Body of pancreas (tissue), 4 donors: ENCODE measurements at regions not wholly inside any gene's neighbourhood (a gene's known extent, or its start where the extent isn't known, plus 50 kb on each side); places are given as distances from the start of the nearest gene placed in this dataset.

Source experiments
- ATAC-seq: fragments of 150-250 bp; one replicate; pipeline ENCODE4 v1.9.1; 2016
- DNase-seq, 4 donors: peaks; one replicate each; pipeline ENCODE4 v3.0.0-alpha.2; 2019
- H3K27ac ChIP-seq, 4 donors: fragments of 200-600 bp; sonication (generic); 1 replicate in 3 of 4; 2 replicates in 1 of 4; pipeline versions ENCODE4 v1.5.1 to v1.6.1; 2016 to 2019; ENCODE audit warnings: mild to moderate bottlenecking in 1 of 4, mixed read lengths in 1 of 4, moderate library complexity in 1 of 4
- H3K27me3 ChIP-seq, 2 donors: fragments of 200-600 bp; sonication (generic); one replicate each; pipeline ENCODE4 v1.6.0; 2016; ENCODE audit warnings: mild to moderate bottlenecking in 1 of 2
- H3K36me3 ChIP-seq, 2 donors: fragments of 200-600 bp; sonication (generic); replicated peaks in 1 of 2; 2 replicates each; pipeline ENCODE4 v1.5.1; 2016; ENCODE audit warnings: low read depth in 2 of 2; ENCODE audit not compliant: insufficient read depth in 1 of 2
- H3K4me1 ChIP-seq: fragments of 200-600 bp; sonication (generic); one replicate; pipeline ENCODE4 v1.6.0; 2016
- H3K4me3 ChIP-seq, 2 donors: fragments of 200-600 bp; sonication (generic); 1 replicate in 1 of 2; 2 replicates in 1 of 2; pipeline ENCODE4 v1.5.1; 2016 to 2019
- H3K9me3 ChIP-seq, 3 donors: fragments of 200-600 bp; sonication (generic); 1 replicate in 2 of 3; 2 replicates in 1 of 3; pipeline ENCODE4 v1.5.1; 2016
- POLR2A ChIP-seq, 3 donors: fragments of 450-650 bp; IDR thresholded peaks; one replicate each; pipeline ENCODE4 v1.6.1; 2016; ENCODE audit warnings: antibody characterized with exemption in 3 of 3, mild to moderate bottlenecking in 2 of 3
- WGBS, 2 donors: methylation state at CpG; one replicate each; pipeline ENCODE4 v1.1.5; 2017; 5-methylcytosine and 5-hydroxymethylcytosine counted together
- intact Hi-C: fragments of 100-400 bp; cut with DNase I; formaldehyde crosslinking; loops from one replicate; pipeline ENCODE4 v1.15.1; 2023
- TF ChIP-seq, protein P1 (sequence below), 7 experiments: fragments of 450-650 bp in 4 of 7; fragments of 200-600 bp in 3 of 7; sonication (generic) in 3 of 7; IDR thresholded peaks; one replicate each; pipeline ENCODE4 v1.5.1; 2016 to 2019; ENCODE audit warnings: antibody characterized with exemption in 7 of 7

DNA sequence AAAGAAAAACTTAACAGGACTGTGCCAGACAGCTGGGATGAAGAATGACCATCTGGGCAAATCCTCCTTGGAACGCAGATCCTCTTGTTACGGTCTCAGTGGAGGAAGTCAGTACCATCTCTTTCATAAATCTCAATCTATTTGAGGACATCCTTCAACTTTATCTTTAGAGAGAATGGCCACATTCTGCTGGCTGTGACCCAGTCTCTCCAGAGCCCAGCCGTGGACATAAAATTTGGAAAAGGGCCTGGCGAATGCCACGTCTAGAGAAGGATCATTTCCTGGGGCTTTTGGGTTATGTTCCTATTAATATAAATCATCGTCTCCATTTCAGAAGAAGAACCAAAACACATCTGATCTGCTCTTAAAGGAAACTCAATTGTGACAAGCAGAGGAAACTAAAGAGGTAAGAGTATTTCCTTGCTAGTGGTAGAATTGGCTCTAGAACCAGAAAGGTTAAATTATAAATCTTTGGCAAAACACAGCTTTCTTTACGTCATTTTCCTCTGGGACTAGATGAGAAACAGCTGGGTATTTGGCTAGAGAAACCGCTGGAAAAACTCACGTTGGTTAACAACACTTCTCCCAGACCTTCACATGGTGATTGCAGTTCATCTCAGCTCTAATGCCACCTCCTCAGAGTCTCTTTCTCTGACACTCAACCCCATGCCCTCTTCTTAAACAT, 164.7 kb downstream of the CHIC2 start:
- Histone ChIP-seq H3K27ac (no peak overlapping the region), H3K36me3 (no peaks in the 10 kb centered on the region), H3K9me3 (no peaks in the 10 kb centered on the region), H3K27me3 (no peaks in the 10 kb centered on the region), H3K4me3 (no peak overlapping the region), H3K4me1 (peaks cover 4% of the 10 kb centered on the region)
- TF ChIP-seq, protein P1, sequence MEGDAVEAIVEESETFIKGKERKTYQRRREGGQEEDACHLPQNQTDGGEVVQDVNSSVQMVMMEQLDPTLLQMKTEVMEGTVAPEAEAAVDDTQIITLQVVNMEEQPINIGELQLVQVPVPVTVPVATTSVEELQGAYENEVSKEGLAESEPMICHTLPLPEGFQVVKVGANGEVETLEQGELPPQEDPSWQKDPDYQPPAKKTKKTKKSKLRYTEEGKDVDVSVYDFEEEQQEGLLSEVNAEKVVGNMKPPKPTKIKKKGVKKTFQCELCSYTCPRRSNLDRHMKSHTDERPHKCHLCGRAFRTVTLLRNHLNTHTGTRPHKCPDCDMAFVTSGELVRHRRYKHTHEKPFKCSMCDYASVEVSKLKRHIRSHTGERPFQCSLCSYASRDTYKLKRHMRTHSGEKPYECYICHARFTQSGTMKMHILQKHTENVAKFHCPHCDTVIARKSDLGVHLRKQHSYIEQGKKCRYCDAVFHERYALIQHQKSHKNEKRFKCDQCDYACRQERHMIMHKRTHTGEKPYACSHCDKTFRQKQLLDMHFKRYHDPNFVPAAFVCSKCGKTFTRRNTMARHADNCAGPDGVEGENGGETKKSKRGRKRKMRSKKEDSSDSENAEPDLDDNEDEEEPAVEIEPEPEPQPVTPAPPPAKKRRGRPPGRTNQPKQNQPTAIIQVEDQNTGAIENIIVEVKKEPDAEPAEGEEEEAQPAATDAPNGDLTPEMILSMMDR (IDR thresholded peaks at IDR 0.05) = no peak
- TF ChIP-seq POLR2A (IDR thresholded peaks at IDR 0.05) = no peak
- intact Hi-C loops = no loop called here
- 60 to 61% methylated on average over 9 of the region's 9 CpGs for WGBS, 2 donors
- DNase-seq (no peak), ATAC-seq (no peak)

DNA sequence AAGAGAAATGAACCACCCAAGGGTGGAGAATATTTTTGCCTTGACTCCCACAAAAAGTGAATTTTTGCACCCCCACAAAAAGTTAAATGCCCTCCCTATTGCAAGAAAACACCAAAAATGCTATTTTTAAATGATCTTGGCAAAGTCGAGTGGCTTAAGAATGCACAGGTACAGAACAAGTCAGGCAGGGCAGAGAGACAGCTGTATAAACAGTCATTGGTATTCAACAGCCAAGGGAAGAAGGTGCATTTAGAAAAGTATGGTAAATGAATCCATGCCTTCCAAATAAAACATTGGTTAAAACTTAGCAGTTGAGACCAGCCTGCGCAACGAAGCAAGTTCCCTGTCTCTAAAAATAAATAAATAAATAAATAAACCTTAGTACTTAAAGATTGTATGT, 169.3 kb downstream of the CHIC2 start:
- no peaks in the 10 kb centered on the region for H3K36me3 ChIP-seq
- no peaks in the 10 kb centered on the region for H3K9me3 ChIP-seq
- no peak overlapping the region for H3K27ac ChIP-seq
- intact Hi-C loops = no loop called here
- 31 to 33% methylated on average over 3 of the region's 3 CpGs for WGBS, 2 donors
- DNase-seq = peak in 1 of 4 donors; percentile 16
- no peak for ATAC-seq
- H3K4me3 ChIP-seq = no peak overlapping the region
- TF ChIP-seq, protein P1 (IDR thresholded peaks at IDR 0.05) = no peak
- TF ChIP-seq POLR2A (IDR thresholded peaks at IDR 0.05) = no peak
- H3K27me3 ChIP-seq = no peaks in the 10 kb centered on the region
- H3K4me1 ChIP-seq = peaks cover 4% of the 10 kb centered on the region

DNA sequence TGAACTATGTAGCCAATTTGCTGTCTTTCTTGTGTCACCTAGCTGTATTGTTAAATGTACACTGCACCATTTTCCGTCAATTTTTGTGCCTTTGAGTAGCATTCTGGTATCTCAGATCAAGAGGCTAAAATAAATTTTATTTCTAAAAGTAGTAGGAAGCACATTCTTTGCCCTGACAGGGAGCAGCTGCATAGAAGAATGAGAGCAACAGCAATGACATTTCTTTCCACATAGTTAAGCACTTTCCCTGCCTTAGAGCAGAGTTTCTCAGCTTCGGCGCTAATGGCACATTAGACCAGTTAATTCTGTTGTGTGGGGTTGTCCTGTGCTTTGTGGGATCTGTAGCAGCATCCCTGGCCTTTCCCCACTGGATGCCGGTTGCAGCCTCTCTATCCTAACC, 173.9 kb downstream of the CHIC2 start:
- ATAC-seq = no peak
- H3K27ac ChIP-seq = no peak overlapping the region
- H3K4me3 ChIP-seq = no peak overlapping the region
- H3K9me3 ChIP-seq = no peaks in the 10 kb centered on the region
- TF ChIP-seq, protein P1 (IDR thresholded peaks at IDR 0.05) = no peak
- TF ChIP-seq POLR2A (IDR thresholded peaks at IDR 0.05) = no peak
- H3K27me3 ChIP-seq = no peaks in the 10 kb centered on the region
- no peak for DNase-seq
- H3K36me3 ChIP-seq = no peaks in the 10 kb centered on the region
- 76 to 88% methylated on average over 4 of the region's 4 CpGs for WGBS, 2 donors
- intact Hi-C loops = no loop called here
- peaks cover 8% of the 10 kb centered on the region for H3K4me1 ChIP-seq

DNA sequence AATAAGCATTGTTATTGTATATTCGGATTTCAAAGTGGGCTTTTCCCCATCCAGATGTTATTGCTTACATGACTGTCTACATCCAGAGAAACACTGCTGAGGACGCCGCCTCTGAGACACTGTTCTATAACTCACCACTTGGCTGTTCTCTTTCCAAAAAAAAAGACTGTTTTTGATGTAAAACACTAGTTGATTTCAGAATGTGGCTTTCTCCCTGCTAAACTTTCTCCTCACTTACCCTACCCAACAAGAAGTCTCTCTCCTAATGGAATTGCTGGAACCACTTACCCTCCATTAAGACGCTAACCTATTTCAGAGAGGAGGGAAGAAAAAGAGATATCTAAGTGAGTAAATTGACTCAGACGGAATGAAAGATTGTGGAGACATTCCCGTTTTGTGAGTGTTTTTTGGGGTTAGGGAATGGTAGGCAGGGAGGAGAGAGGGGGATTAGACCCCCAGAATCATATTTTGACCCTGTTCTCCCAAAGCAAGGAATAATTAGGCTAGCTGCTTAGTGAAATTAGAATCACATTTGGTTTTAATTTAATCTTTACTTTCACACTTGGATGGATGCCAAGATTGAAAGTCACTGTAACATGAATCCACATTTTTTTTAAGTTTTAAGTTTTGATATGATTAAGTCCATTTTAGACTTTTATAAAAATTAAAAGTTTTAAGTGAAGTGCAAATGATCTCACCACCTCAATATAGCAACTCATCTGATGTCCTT, 174.9 kb downstream of the CHIC2 start:
- TF ChIP-seq POLR2A (IDR thresholded peaks at IDR 0.05) = no peak
- TF ChIP-seq, protein P1 (IDR thresholded peaks at IDR 0.05) = no peak
- 73 to 74% methylated on average over 6 of the region's 6 CpGs for WGBS, 2 donors
- ATAC-seq (no peak), DNase-seq (no peak)
- H3K27me3 ChIP-seq = no peaks in the 10 kb centered on the region
- H3K36me3 ChIP-seq = no peaks in the 10 kb centered on the region
- H3K9me3 ChIP-seq = no peaks in the 10 kb centered on the region
- peaks cover 5% of the 10 kb centered on the region for H3K4me1 ChIP-seq
- intact Hi-C loops = no loop called here
- H3K27ac ChIP-seq = no peak overlapping the region
- H3K4me3 ChIP-seq = no peak overlapping the region
